K562 (cell line): ENCODE measurements at regions not wholly inside any gene's neighbourhood (a gene's known extent, or its start where the extent isn't known, plus 50 kb on each side); places are given as distances from the start of the nearest gene placed in this dataset.

ENCODE experiments used
- ATAC-seq: fragments of 200-7000 bp; cut with Tn5 transposase; 3 replicates; pipeline ENCODE4 v1.9.1; 2020; ENCODE audit warnings: moderate library complexity
- BruUV-seq: library from RNA; stranded (reverse); fragments of 400-500 nt; replicated peaks from 2 replicates; lab custom pipeline; 2021; lab: Mats Ljungman, UMichigan
- CTCF ChIA-PET: fragments of 300-600 bp; formaldehyde crosslinking; extraction: SDS; loops from one replicate; lab custom pipeline; 2021; ENCODE audit warnings: low intra/inter-chr PET ratio; lab: Yijun Ruan, JAX
- POLR2A ChIA-PET: fragments of 300-600, 350-650 bp; sonication (Branson Sonifier 250); formaldehyde crosslinking; extraction: SDS; loops from one replicate; lab custom pipeline; 2021; ENCODE audit warnings: antibody characterized with exemption, inconsistent platforms; lab: Yijun Ruan, JAX
- DNase-seq, 4 experiments: peaks; one replicate each; pipeline versions ENCODE4 v3.0.0 to v3.0.0-alpha.2; 2011 to 2018; ENCODE audit warnings: low spot score in 3 of 4, mixed read lengths in 3 of 4; ENCODE audit errors: extremely low read depth in 1 of 4
- FAIRE-seq: peaks from 2 replicates; lab custom pipeline; 2011; peaks lifted over from hg19 to GRCh38; lab: Jason Lieb, UNC
- H2AFZ ChIP-seq: 2 replicates; pipeline ENCODE4 v1.6.0; 2011; ENCODE audit warnings: low read depth, low read length, control low read depth, inconsistent platforms
- H3K27ac ChIP-seq: fragments of 200-600 bp; 3 replicates; pipeline ENCODE4 v1.8.0; 2011; ENCODE audit warnings: low read depth, mild to moderate bottlenecking, control low read depth, inconsistent platforms, low read length, moderate library complexity, mixed read lengths; ENCODE audit errors: extremely low read depth
- H3K27me3 ChIP-seq, 2 experiments: fragments of 300-600 bp in 1 of 2; 2 replicates in 1 of 2; 3 replicates in 1 of 2; pipeline versions ENCODE4 v1.6.0 to v1.8.0; 2011; ENCODE audit warnings: inconsistent platforms in 2 of 2, low read length in 2 of 2, mild to moderate bottlenecking in 1 of 2, mixed read lengths in 1 of 2, moderate library complexity in 1 of 2; ENCODE audit not compliant: control insufficient read depth in 2 of 2, insufficient read depth in 2 of 2
- H3K36me3 ChIP-seq: fragments of 300-600 bp; 3 replicates; pipeline ENCODE4 v1.8.0; 2011; ENCODE audit warnings: mild to moderate bottlenecking, low read length, inconsistent platforms; ENCODE audit not compliant: control insufficient read depth, insufficient read depth
- H3K4me1 ChIP-seq, 2 experiments: fragments of 200-600 bp in 1 of 2; replicated peaks in 1 of 2; 2 replicates in 1 of 2; 3 replicates in 1 of 2; pipeline versions ENCODE4 v1.5.1 to v1.8.0; 2011; ENCODE audit warnings: inconsistent platforms in 2 of 2, low read length in 2 of 2, mild to moderate bottlenecking in 1 of 2, mixed read lengths in 1 of 2, moderate library complexity in 1 of 2; ENCODE audit not compliant: control insufficient read depth in 2 of 2, insufficient read depth in 2 of 2
- H3K4me2 ChIP-seq: 2 replicates; pipeline ENCODE4 v1.6.1; 2011; ENCODE audit warnings: low read length, control low read depth, inconsistent platforms, mixed read lengths; ENCODE audit not compliant: insufficient read depth
- H3K4me3 ChIP-seq: fragments of 200-600 bp; sonication (generic), shearing (Covaris generic); 2 replicates; pipeline ENCODE4 v1.5.1; 2016; ENCODE audit warnings: control low read depth, inconsistent platforms
- H3K79me2 ChIP-seq: fragments of 200-600 bp; 3 replicates; pipeline ENCODE4 v1.8.0; 2011; ENCODE audit warnings: low read length, inconsistent platforms; ENCODE audit not compliant: control insufficient read depth, insufficient read depth
- H3K9ac ChIP-seq, 2 experiments: 2 replicates each; pipeline versions ENCODE4 v1.6.0 to v1.6.1; 2011; ENCODE audit warnings: low read depth in 2 of 2, low read length in 2 of 2, control low read depth in 1 of 2, inconsistent platforms in 1 of 2, mild to moderate bottlenecking in 1 of 2, mixed read lengths in 1 of 2; ENCODE audit not compliant: insufficient read depth in 1 of 2
- H3K9me1 ChIP-seq: one replicate; pipeline ENCODE4 v1.6.0; 2011; ENCODE audit warnings: inconsistent platforms, mild to moderate bottlenecking, low read length, moderate library complexity; ENCODE audit not compliant: control insufficient read depth, insufficient read depth
- H3K9me3 ChIP-seq: replicated peaks from 2 replicates; pipeline ENCODE4 v1.5.1; 2011; ENCODE audit warnings: low read depth, low read length, inconsistent platforms; ENCODE audit not compliant: control insufficient read depth, insufficient read depth
- H4K20me1 ChIP-seq: replicated peaks from 2 replicates; pipeline ENCODE4 v1.6.1; 2011; ENCODE audit warnings: low read length, inconsistent platforms, mixed read lengths; ENCODE audit not compliant: control insufficient read depth, insufficient read depth
- DPF2 ChIP-seq: fragments of 450-650 bp; IDR thresholded peaks from 2 replicates; pipeline ENCODE4 v1.6.1; 2016
- HCFC1 ChIP-seq: IDR thresholded peaks from 2 replicates; pipeline ENCODE4 v1.6.1; 2012; ENCODE audit warnings: low read depth, low read length, improper control_type of control experiment
- PHF21A ChIP-seq: fragments of 450-650 bp; IDR thresholded peaks from 2 replicates; pipeline ENCODE4 v1.6.1; 2017; ENCODE audit warnings: low read depth, borderline replicate concordance
- TRIM28 ChIP-seq: fragments of 450-650 bp; IDR thresholded peaks from 2 replicates; pipeline ENCODE4 v1.6.1; 2017
- ZFP30 ChIP-seq: fragments of 250-450 bp; sonication (Bioruptor Pico); IDR thresholded peaks from 2 replicates; pipeline ENCODE4 v1.8.0; 2022; ENCODE audit warnings: moderate library complexity, mild to moderate bottlenecking, inconsistent platforms, borderline replicate concordance
- ZNF512 ChIP-seq: IDR thresholded peaks from 2 replicates; pipeline ENCODE4 v1.6.1; 2016; ENCODE audit warnings: missing genetic modification characterization, missing compliant biosample characterization
- WGBS: fragments of 100-300 bp; shearing (Covaris generic); methylation state at CpG from one replicate; pipeline ENCODE4 v1.1.6; 2016; ENCODE audit warnings: low coverage, mixed read lengths; ENCODE audit not compliant: insufficient coverage; ENCODE audit errors: missing lambda C conversion rate; 5-methylcytosine and 5-hydroxymethylcytosine counted together
- in situ Hi-C: fragments of 300-500 bp; cut with MboI; formaldehyde crosslinking; loops from 4 replicates; pipeline ENCODE4 v1.15.0; 2018; ENCODE audit warnings: inconsistent platforms, mixed read lengths
- intact Hi-C: fragments of 100-400 bp; cut with micrococcal nuclease; formaldehyde crosslinking; loops from 2 replicates; pipeline ENCODE4 v1.14.2; 2022
- TF ChIP-seq, protein P1 (sequence below): fragments of 450-650 bp; formaldehyde crosslinking; IDR thresholded peaks from 2 replicates; pipeline ENCODE4 v1.4.0; 2022; ENCODE audit warnings: mild to moderate bottlenecking, moderate library complexity
- TF ChIP-seq, protein P2 (sequence below): sonication (generic); formaldehyde crosslinking; IDR thresholded peaks from 2 replicates; pipeline ENCODE4 v1.8.0; 2022; ENCODE audit warnings: mild to moderate bottlenecking, missing genetic modification reagents

GRCh38 chr14:101064718-101065117, 161.2 kb upstream of the RTL1 start:
- Histone ChIP-seq H2AFZ (no peak overlapping the region), H3K9me3 (no peaks in the 10 kb centered on the region)
- TF ChIP-seq ZNF512 (tag) (no peak), DPF2 (no peak), TRIM28 (no peak), HCFC1 (no peak), PHF21A (no peak), ZFP30 (CRISPR knock-in tag) (no peak)
- TF ChIP-seq, protein P1, sequence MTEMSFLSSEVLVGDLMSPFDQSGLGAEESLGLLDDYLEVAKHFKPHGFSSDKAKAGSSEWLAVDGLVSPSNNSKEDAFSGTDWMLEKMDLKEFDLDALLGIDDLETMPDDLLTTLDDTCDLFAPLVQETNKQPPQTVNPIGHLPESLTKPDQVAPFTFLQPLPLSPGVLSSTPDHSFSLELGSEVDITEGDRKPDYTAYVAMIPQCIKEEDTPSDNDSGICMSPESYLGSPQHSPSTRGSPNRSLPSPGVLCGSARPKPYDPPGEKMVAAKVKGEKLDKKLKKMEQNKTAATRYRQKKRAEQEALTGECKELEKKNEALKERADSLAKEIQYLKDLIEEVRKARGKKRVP (CRISPR knock-in tag) = no peak
- TF ChIP-seq, protein P2, sequence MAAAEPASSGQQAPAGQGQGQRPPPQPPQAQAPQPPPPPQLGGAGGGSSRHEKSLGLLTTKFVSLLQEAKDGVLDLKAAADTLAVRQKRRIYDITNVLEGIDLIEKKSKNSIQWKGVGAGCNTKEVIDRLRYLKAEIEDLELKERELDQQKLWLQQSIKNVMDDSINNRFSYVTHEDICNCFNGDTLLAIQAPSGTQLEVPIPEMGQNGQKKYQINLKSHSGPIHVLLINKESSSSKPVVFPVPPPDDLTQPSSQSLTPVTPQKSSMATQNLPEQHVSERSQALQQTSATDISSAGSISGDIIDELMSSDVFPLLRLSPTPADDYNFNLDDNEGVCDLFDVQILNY (CRISPR knock-in tag) = no peak
- TF ChIP-seq, all 486 proteins: peak for 0
- H3K27me3 ChIP-seq = peaks cover 0 to 36% of the 10 kb centered on the region in 2 experiments; a peak in 2 of 5 replicates
- DNase-seq = no peak
- BruUV-seq = no TSS peak
- 46% methylated on average over 4 of the region's 7 CpGs for WGBS
- ChIA-PET CTCF (no interaction called here), POLR2A (no interaction called here)
- no peak overlapping the region for H3K9ac ChIP-seq
- H3K36me3 ChIP-seq = no peaks in the 10 kb centered on the region
- no peak overlapping the region for H3K27ac ChIP-seq
- ATAC-seq = no peak
- in situ Hi-C loops = no loop called here
- no peaks in the 10 kb centered on the region for H4K20me1 ChIP-seq
- intact Hi-C loops = no loop called here
- H3K4me2 ChIP-seq = no peak overlapping the region
- H3K79me2 ChIP-seq = no peaks in the 10 kb centered on the region
- H3K9me1 ChIP-seq = no peaks in the 10 kb centered on the region
- H3K4me3 ChIP-seq = no peak overlapping the region
- no peak for FAIRE-seq
- no peaks in the 10 kb centered on the region for H3K4me1 ChIP-seq
